Tibial nerve (tissue), 4 donors: ENCODE measurements at regions not wholly inside any gene's neighbourhood (a gene's known extent, or its start where the extent isn't known, plus 50 kb on each side); places are given as distances from the start of the nearest gene placed in this dataset.

Experiments
- EP300 ChIP-seq, 2 donors: sonication (generic); formaldehyde crosslinking; IDR thresholded peaks; one replicate each; pipeline ENCODE4 v1.6.1; 2017; ENCODE audit warnings: antibody characterized with exemption in 2 of 2, mild to moderate bottlenecking in 1 of 2
- POLR2A ChIP-seq, 2 donors: fragments of 450-650 bp; IDR thresholded peaks; one replicate each; pipeline ENCODE4 v1.6.1; 2017; ENCODE audit warnings: antibody characterized with exemption in 2 of 2, mild to moderate bottlenecking in 2 of 2, moderate library complexity in 2 of 2
- TF ChIP-seq, protein P1 (sequence below), 5 experiments: fragments of 200-600 bp in 3 of 5; fragments of 450-650 bp in 2 of 5; sonication (generic) in 3 of 5; IDR thresholded peaks; one replicate each; pipeline ENCODE4 v1.5.1; 2016 to 2019; ENCODE audit warnings: antibody characterized with exemption in 5 of 5, mild to moderate bottlenecking in 3 of 5, moderate library complexity in 2 of 5

- TF ChIP-seq, protein P1, sequence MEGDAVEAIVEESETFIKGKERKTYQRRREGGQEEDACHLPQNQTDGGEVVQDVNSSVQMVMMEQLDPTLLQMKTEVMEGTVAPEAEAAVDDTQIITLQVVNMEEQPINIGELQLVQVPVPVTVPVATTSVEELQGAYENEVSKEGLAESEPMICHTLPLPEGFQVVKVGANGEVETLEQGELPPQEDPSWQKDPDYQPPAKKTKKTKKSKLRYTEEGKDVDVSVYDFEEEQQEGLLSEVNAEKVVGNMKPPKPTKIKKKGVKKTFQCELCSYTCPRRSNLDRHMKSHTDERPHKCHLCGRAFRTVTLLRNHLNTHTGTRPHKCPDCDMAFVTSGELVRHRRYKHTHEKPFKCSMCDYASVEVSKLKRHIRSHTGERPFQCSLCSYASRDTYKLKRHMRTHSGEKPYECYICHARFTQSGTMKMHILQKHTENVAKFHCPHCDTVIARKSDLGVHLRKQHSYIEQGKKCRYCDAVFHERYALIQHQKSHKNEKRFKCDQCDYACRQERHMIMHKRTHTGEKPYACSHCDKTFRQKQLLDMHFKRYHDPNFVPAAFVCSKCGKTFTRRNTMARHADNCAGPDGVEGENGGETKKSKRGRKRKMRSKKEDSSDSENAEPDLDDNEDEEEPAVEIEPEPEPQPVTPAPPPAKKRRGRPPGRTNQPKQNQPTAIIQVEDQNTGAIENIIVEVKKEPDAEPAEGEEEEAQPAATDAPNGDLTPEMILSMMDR (IDR thresholded peaks at IDR 0.05): no peak
- TF ChIP-seq EP300 (IDR thresholded peaks at IDR 0.05) (no peak), POLR2A (IDR thresholded peaks at IDR 0.05) (no peak)
Observed at GRCh38 chr3:76501315-76501714, 538.6 kb upstream of the ROBO2 start.
